ENCODE measurements at regions not wholly inside any gene's neighbourhood (a gene's known extent, or its start where the extent isn't known, plus 50 kb on each side); places are given as distances from the start of the nearest gene placed in this dataset.
"Not testable (repeated sequence)": the region's sequence is repeated elsewhere in the genome, so short reads cannot be mapped to it uniquely, and the experiment has no call there.

DNA sequence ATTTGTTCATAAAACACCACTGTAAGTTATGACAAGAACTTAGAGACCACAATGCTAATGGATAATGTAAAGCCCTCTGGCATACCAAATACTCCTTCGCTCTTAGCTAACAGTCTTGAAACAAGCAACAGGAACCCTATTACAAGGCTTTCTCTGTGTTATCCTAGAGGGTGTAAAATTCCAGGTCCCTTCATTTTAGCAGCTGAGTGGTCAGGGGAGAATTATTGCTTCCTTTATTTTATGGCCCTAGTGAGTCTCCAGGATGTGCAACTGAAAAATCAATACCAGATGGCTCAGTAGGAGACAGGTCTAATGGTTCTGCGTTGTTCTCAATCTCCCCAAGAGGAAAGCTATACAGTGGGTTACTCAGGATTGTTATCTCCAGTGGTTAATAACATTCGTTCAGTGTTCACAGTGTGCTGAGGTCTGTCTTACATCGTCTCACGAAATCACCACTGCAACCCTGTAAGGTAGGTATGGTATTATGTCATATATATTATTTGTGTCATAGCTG is 172.7 kb upstream of the CNOT2 start:
- DNase-seq (ENCODE audit: low spot score): no peak

DNA sequence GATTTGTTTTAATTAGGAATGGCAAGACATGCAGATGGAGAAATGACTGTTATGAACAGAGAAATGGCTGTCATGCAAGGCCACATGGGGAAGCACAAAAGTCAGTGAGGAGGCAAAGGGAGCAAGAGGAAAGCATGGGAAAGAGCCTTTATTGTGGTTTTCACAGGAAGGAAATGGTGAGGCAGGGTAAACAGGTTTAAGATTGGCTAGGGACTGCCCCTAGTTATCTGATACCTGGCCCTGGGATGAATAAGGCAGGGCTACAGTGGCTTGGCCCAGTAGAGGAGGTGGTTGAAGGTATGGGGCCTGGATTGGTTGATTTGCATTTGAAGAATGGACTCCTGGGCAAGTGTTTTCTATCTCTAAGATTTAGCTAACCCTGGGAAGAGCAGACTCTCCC is 168.7 kb upstream of the CNOT2 start:
- no peak for DNase-seq (ENCODE audit: low spot score)

DNA sequence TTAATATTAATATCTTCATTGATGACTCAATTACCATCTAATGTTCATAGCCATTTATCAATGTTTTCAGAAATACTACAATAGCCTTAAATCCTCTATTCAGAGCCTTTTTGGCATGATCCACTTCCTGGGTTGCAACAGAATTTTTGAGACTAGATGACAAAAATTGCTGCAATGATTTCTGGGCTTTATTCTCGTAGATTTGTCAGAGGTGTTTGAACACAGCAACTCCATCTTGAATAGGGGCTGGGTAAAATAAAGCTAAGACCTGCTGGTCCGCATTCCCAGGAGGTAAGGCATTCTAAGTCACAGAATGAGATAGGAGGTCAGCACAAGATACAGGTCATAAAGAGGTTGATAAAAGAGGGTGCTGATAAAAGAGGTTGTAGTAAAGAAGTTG is 165.8 kb upstream of the CNOT2 start:
- DNase-seq (ENCODE audit: low spot score): no peak

DNA sequence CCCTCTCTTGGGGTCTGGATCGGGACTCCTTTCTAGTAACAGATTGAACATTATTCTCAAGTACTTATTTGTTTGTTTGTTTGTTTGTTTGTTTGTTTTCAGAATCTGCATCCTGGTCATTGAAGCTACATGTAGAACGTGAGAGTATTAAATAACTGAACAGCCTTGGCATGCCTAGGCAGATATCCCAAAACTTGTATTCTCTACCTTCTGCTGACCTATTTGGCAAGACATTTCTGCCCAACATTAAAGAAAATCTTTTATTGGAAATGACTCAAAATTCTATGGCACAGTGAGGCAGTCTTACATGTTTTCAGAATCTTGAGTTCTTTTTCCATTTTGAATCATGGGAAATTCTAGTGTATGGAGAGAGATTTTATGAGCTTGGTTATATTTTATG is 165.1 kb upstream of the CNOT2 start:
- no peak for DNase-seq (ENCODE audit: low spot score)

DNA sequence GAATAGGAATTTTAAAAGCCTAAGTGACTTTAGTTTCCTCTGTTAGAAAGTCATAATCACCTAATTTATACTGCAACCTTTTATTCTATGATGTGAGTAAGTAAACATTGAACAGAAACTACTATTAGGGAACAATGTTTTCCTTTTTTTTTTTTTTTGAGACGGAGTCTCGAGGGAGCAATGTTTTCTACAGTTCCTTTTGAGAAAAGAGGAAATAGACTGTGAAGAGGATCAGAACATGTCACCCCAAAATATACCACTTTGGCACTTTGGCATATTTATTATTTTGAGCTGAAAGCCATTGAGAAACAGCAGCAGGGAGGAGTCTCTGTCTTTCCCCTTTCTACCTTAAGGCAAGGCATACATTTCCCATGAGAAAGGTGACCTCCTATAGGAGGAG is 162.7 kb upstream of the CNOT2 start:
- no peak for DNase-seq (ENCODE audit: low spot score)

DNA sequence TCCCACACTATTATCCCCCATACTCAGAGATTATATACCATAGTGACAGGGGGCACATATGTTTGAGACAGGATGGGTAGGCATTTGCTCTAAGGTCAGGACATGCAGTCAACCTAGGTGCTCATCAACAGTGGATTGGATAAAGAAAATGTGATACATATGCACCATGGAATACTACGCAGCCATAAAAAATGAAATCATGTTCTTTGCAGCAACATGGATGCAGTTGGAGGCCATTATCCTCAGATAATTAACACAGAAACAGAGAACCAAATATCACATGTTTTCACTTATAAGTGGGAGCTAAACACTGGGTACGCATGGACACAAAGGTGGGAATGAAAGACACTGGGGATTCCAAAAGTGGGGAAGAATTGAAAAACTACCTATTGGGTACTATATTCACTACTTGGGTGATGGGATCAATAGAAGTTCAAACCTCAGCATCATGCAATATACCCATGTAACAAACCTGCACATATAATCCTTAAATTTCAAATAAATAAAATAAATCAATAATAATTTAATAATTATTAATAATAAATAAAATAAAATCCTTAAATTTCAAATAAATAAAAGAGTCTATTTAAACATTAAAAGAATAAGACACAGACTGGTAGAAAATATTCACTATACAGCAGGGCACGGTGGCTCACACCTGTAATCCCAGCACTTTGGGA is 160.1 kb upstream of the CNOT2 start:
- DNase-seq (ENCODE audit: low spot score): no peak

DNA sequence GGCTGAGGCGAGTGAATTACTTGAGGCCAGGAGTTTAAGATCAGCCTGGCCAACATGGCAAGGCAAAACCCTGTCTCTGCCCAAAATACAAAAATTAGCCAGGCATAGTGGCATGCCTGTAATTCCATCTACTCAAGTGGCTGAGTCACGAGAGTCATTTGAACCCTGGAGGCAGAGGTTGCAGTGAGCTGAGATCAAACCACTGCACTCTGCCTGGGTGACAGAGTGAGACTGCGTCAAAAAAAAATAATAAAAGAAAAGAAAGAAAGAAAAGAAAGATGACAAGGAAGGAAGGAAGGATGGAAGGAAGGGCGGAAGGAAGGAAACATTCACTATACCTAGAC is 159.6 kb upstream of the CNOT2 start:
- DNase-seq (ENCODE audit: low spot score): no peak

DNA sequence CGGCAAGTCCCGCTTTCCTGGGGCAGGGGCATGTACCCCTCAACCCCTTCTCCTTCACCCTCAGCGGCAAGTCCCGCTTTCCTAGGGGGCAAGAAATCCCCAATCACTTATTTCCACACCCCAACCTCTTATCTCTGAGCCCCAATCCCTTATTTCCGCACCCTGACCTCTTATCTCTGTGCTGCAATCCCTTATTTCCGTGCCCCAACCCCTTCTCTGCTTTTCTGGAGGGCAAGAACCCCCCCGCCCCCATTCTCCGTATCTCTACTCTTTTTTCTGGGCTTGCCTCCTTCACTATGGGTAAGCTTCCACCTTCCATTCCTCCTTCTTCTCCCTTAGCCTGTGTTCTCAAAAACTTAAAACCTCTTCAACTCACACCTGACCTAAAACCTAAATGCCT is 156.9 kb upstream of the CNOT2 start:
- DNase-seq (ENCODE audit: low spot score): not testable (repeated sequence)

DNA sequence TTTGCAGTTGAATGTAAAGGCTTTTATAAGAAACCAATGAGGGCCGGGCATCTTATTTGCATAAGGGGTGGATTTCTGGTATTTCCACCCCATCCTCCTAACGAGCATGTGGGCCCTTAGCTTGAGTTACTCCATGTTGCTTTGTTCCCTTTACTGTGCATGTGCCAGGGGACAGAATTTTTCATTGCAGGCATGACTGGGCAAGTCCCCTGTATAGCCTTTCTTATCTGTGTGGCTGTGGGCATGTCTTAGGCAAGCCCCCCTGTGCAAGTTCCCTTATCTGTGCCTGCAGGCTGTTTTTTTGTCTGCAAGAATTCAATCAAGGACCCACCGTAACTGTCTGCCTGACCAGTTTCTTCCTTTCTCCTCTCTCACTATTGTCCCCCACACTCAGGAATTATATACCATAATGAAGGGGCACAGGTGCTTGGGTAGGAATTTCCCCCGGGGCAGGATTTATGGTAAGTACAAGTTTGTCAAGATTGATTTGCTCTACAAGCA is 152.2 kb upstream of the CNOT2 start:
- no peak for DNase-seq (ENCODE audit: low spot score)

DNA sequence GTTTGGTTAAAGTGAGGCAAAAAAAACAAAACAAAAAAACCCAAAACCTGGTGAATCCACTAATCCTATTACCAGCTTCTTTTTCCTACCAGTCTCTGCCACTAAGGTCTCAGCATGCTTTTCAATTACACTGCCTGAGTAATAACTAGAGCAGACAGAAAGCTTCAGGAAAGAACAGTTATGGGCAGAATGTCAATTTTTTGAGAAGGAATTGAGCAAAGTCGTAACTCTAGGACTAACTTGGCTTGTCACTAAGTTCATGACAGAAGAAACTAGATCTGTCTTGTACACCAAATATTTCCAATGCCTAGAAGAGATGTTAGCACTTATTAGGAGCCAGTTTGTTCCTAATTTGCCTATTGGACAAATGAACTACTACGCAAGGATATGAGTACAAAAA is 148.8 kb upstream of the CNOT2 start:
- no peak for DNase-seq (ENCODE audit: low spot score)

DNA sequence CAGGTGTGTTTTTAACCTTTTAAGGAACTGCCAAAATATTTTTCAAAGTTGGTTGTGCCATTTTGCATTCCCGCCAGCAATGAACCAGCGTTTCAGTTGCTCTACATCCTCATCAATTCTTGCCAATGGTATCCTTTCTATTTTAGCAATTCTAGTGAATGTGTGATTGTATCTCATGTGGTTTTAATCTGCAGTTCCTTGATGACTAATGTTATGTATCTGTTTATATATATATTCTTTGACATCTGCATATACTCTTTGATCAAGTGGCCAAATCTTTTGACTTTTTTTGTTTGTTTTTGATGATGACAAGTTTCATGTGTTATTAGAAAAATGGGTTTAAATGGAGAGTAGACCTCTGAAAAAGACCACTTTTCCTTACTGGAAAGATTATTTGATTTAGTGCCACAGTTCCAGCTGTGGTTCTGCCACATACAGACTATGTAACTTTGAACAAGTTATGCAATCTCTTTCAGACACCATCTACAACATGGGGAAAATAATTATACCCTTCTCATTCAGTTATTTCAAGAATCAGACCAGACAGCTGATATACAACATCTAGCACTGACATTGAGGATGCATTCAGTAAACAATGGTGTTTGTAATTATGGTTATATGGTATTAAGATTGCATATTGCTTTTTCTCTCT is 146.3 kb upstream of the CNOT2 start:
- no peak for DNase-seq (ENCODE audit: low spot score)

DNA sequence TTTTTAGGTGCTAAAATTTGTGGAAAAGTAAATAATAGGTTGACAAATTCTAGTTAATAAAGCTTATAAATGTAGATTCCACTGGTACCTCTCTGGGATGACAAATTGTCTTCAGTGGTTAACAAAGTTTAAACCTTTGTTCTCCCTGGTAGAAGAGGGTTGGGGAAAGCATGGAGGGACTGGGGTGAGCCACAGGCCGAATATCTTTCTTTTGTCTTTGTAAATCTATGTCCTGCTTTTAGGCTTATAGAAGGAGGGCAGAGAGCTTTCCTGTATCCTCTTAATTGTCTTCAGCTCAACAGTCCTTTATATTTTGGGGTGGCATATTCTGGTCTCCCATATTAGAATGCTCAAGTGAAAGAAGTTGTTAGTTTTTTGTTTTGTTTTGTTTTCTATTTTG is 142.2 kb upstream of the CNOT2 start:
- DNase-seq (ENCODE audit: low spot score): no peak

DNA sequence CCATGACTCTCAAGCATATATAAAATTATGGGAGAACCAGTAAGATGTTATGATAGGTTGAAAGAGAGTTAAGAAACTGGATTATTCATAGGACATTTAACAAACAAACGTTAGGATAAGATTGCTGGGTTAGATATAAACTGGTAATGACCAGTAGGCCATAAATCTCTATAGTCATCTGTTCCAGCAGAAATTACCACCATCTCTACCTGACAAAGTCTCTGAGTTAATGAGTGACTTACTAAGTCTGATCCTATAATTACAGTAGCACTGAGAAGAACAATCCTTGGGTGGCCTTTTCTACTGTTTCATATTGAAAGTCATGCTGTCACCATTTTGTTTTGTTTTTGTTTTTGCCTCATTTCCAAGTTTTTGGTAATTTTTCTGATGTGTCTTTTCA is 136.9 kb upstream of the CNOT2 start:
- DNase-seq (ENCODE audit: low spot score): no peak

DNA sequence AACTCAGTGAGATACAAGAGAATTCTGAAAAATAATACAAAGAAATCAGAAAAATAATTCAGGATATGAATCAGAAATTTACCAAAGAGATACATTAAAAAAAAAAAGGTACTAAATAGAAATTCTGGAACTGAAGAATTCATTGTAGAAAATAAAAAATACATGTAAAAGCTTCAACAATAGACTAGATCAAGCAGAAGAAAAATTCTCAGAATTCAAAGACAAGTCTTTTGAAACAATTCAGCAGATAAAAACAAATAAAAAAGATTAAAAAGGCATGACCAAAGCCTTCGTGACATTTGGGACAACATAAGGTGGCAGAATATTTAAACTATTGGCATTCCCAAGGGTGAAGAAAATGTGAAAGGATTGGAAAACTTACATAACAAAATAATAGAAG is 133.1 kb upstream of the CNOT2 start:
- no peak for DNase-seq (ENCODE audit: low spot score)

DNA sequence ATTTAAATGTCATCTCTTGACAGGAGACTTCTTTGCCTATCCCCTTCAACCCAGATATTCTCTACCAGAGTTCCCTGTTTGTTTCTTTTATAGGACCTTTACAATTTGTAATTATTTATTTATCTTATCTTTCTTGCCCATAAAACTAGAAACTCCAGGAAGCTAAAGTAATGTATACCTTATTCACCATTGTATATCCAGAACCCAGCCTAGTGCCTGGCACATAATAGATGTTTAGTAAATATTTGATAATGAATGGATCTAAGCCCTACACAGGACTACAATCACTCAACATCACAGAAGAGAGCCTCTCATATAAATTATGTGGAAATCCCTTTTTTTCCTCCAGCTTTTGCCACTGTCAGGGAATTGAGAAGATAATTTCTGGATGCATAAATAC is 125.6 kb upstream of the CNOT2 start:
- DNase-seq (ENCODE audit: low spot score): no peak

DNA sequence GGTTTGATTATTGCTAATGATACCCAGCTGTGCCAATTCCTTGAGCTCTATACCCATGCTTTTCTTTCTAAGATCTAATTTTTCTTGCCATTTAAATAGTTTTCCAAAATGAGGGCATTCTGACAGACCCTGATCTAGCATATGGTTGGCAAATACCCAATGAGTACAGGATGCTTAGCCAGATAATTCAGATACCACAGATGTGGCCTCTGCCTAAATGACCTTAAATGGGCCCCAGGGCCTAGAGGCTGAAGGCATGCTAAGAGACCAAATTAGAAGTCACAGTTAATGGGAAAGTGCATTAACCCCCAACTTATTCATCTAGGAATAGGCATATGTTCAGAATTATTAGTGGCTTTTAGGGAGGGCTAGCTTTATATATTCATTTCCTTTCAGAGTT is 122.3 kb upstream of the CNOT2 start:
- no peak for DNase-seq (ENCODE audit: low spot score)

DNA sequence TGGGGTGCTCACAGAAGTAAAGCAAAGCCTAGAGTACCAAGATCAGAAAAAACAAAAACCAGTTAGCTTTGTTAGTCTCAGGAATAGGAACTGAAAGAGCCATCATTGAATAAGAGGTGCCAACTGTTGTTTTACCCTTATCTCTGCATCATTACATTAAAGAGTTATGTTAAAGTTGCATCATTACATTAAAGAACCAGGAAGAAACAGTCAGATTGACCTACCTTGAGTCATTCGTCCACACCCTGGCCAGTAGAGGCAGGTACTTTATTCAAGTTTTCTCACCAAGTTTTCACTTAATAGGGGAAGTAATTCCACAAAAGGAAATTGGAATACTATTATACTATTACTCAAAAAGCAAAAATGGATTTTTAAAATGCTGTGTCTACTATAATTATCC is 121.7 kb upstream of the CNOT2 start:
- DNase-seq (ENCODE audit: low spot score): no peak

DNA sequence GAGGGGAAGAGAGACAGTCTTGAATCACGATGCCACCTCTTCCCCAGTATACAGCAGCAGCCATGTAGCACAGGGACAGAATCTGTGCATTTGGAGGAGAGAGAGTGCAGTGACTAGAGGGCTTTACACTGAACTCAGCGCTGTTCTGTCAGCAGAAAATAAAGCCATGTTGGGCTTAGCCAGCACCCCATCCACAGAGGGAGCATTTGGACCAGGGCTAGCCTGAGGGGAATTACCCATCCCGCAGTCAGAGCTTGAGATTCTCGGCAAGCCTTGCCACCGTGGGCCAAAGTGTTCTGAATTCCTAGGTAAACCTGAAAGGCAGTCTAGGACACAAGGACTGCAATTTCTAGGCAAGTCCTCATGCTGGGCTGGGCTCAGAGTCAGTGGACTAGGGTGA is 120.4 kb upstream of the CNOT2 start:
- DNase-seq (ENCODE audit: low spot score): no peak

DNA sequence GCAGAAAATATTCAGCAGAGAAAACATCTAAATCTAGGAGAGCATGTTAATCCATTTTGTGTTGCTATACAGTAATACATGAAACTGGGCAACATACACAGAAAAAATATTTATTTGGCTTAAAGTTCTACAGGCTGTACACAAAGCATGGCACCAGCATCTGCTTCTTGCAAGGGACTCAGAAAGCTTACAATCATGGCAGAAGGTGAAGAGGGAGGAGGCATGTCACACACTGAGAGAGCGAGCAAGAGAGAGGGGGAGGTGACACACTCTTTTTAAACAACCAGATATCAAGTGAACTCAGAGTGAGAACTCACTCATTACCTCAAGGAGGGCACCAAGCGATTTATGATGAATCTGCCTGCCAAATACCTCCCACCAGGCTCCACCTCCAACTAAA is 94.2 kb upstream of the CNOT2 start:
- DNase-seq (ENCODE audit: low spot score): no peak

DNA sequence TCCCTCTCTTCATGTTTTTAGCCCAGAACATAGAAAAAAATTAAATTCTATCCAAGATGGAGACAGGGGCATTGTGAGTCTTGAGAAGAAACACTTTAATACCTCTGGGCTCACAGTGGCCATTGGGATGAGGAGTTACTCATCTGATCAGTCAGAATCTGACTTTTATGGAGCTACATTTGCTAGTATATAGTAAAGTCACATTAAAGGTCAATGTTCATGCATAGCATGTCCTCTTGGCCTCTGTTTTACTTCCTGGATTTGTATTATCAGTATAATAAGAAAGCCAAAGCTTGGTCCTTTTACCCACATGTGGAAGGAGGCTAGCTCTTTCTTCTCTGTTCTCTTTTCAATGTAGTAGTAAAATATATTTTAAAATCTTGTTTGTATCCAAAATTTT is 93.6 kb upstream of the CNOT2 start:
- no peak for DNase-seq (ENCODE audit: low spot score)

DNA sequence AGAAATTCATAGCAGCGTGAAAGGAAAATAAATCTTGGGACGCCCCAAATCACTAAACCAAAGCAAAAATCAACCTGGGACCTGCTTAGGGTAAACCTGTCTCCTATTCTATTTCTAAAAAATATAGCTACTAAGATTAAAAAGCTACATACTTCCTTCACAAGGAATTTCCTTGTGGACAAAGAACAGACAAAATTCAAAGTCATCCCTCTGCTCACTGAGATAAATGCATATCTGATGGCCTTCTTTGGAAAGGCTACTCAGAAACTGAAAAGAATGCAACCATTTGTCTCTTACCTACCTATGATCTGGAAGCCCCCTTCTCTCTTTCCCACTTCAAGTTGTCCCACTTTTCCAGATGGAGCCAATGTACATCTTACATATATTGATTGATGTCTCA is 93.0 kb upstream of the CNOT2 start:
- DNase-seq (ENCODE audit: low spot score): no peak

DNA sequence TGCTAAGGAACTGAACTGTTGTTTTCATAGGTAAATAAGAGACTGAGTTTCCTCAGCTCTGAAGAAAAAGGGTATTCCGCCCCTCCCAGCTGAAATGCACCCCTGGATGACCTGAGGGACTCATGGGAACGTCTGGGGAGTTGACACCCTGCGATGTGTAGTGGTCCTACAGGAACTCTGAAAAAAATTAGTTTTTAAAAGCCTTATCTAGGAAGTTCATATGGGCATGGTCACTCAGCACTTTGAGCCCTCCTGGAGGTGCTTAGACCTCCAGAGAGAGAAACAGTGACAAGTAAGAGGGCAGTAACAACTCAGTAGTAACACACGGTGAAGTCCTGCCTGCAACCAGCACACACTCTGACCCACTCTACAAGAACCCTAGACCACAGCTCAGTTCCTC is 91.2 kb upstream of the CNOT2 start:
- no peak for DNase-seq (ENCODE audit: low spot score)

DNA sequence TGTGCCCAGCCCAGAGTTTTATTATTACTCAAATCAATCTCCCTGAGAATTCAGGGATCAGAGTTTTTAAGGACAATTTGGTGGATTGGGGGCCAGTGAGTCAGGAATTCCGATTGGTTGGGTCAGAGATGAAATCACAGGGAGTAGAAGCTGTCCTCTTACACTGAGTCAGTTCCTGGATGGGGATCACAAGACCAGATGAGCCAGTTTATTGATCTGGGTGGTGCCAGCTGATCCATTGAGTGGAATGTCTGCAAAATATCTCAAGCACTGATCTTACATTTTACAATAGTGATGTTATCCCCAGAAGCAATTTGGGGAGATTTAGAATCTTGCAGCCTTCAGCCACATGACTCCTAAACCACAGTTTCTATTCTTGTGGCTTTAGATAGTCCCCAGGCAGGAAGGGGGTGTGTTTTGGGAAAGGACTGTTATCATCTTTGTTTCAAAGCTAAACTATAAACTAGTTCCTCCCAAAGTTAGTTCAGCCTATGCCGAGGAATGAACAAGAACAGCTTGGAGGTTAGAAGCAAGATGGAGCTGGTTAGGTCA is 89.1 kb upstream of the CNOT2 start:
- DNase-seq (ENCODE audit: low spot score): no peak

All from HuH-7.5 (cell line).